ENCODE measurements at regions not wholly inside any gene's neighbourhood (a gene's known extent, or its start where the extent isn't known, plus 50 kb on each side); places are given as distances from the start of the nearest gene placed in this dataset.

DNA sequence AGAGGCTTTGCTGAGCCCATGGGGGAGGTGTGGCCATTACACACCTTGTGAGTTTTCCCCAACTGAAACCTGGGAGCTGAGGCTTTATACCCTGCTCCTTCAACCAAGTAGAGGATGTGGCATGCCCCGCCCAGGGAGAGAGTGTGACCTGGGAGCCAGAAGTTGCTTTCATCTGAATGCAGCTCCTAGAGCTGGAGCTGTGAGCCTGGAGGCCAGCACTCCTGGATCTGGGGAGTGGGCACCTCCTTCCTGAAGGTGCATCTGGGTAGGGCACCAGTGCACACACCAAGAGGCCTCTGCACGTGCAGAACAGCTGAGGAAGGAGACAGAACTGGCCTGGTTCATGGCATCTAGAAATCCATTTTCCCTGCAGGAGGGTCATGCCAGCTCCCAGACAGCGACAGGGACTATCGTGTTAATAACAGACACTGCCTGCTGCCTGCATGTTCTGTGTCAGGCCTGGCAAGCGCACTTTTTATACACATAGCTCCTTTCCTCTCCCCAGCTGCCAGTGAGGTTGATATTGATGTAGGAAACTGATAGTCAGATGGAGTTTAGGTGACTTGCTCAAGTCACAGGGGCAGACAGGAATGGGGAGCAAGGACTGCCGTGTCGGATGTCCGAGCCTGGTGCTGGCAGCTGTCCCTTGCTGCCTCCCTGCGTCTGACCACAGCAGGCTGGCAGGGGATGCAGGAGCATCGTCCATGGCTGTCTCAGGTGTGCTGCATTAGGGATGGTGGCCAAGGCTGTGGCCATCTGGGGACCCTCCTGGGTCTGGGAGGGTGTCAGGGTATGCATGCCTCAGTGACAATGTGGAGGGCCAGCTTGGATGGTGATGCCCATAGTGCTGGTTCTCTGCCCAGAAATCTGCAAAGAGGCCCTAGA, 189.9 kb upstream of the CXCL12 start:
- TF ChIP-seq, protein P1, sequence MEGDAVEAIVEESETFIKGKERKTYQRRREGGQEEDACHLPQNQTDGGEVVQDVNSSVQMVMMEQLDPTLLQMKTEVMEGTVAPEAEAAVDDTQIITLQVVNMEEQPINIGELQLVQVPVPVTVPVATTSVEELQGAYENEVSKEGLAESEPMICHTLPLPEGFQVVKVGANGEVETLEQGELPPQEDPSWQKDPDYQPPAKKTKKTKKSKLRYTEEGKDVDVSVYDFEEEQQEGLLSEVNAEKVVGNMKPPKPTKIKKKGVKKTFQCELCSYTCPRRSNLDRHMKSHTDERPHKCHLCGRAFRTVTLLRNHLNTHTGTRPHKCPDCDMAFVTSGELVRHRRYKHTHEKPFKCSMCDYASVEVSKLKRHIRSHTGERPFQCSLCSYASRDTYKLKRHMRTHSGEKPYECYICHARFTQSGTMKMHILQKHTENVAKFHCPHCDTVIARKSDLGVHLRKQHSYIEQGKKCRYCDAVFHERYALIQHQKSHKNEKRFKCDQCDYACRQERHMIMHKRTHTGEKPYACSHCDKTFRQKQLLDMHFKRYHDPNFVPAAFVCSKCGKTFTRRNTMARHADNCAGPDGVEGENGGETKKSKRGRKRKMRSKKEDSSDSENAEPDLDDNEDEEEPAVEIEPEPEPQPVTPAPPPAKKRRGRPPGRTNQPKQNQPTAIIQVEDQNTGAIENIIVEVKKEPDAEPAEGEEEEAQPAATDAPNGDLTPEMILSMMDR (IDR thresholded peaks at IDR 0.05): no peak
- no peak for TF ChIP-seq POLR2A (IDR thresholded peaks at IDR 0.05)
